ENCODE measurements at regions not wholly inside any gene's neighbourhood (a gene's known extent, or its start where the extent isn't known, plus 50 kb on each side); places are given as distances from the start of the nearest gene placed in this dataset.
"Not testable (repeated sequence)": the region's sequence is repeated elsewhere in the genome, so short reads cannot be mapped to it uniquely, and the experiment has no call there.

GRCh38 chr3:32042867-32043266, 61.3 kb downstream of the ZNF860 start:
- DNase-seq = not testable (repeated sequence)

- DNase-seq = peak; percentile 14
Observed at GRCh38 chr3:32045091-32045915, 61.1 kb upstream of the GPD1L start.

GRCh38 chr3:32046102-32046501, 60.3 kb upstream of the GPD1L start:
- no peak for DNase-seq

- no peak for DNase-seq
Observed at GRCh38 chr3:32048487-32049182, 57.8 kb upstream of the GPD1L start.

GRCh38 chr3:32049916-32050315, 56.5 kb upstream of the GPD1L start:
- no peak for DNase-seq

GRCh38 chr3:32052230-32052629, 54.2 kb upstream of the GPD1L start:
- not testable (repeated sequence) for DNase-seq

- DNase-seq = not testable (repeated sequence)
Observed at GRCh38 chr3:32052851-32053250, 53.6 kb upstream of the GPD1L start.

GRCh38 chr3:32056559-32057290, 49.7 kb upstream of the GPD1L start:
- DNase-seq = no peak
